ENCODE measurements at regions not wholly inside any gene's neighbourhood (a gene's known extent, or its start where the extent isn't known, plus 50 kb on each side); places are given as distances from the start of the nearest gene placed in this dataset.

DNA sequence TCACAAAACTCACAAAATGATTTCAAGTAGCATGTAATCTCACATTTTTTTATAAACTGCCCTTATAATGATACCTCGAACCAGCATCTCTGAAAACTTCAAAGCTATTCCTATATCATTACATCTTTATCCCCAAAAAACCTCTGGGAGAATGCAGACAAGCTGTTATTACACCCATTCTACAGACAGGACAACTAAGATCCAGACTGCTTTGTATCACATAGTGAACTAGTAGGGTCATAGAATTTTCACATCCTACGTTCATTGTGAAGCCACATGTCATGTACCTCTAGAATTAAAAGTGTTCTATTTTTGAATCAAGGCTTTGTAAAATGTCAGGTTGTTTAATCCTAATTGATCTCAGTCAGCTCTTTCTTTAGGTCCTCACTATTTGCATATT lies 98.7 kb upstream of the RAP2B start:
- TF ChIP-seq CTCF (IDR thresholded peaks at IDR 0.05) = no peak
- TF ChIP-seq EP300 (IDR thresholded peaks at IDR 0.05; ENCODE audit: borderline replicate concordance in 1 of 2, low read depth in 1 of 2, low read length in 1 of 2) = no peak
- no peak for TF ChIP-seq RFX5 (IDR thresholded peaks at IDR 0.05; ENCODE audit: low read length)
- no peak for TF ChIP-seq FOXJ3 (CRISPR knock-in tag; IDR thresholded peaks at IDR 0.05)
- TF ChIP-seq POLR2AphosphoS5 (IDR thresholded peaks at IDR 0.05; ENCODE audit: low read depth, low read length) = no peak
- TF ChIP-seq, protein P1, sequence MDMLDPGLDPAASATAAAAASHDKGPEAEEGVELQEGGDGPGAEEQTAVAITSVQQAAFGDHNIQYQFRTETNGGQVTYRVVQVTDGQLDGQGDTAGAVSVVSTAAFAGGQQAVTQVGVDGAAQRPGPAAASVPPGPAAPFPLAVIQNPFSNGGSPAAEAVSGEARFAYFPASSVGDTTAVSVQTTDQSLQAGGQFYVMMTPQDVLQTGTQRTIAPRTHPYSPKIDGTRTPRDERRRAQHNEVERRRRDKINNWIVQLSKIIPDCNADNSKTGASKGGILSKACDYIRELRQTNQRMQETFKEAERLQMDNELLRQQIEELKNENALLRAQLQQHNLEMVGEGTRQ (IDR thresholded peaks at IDR 0.05; ENCODE audit: borderline replicate concordance, low read depth, low read length) = no peak
- TF ChIP-seq, protein P2, sequence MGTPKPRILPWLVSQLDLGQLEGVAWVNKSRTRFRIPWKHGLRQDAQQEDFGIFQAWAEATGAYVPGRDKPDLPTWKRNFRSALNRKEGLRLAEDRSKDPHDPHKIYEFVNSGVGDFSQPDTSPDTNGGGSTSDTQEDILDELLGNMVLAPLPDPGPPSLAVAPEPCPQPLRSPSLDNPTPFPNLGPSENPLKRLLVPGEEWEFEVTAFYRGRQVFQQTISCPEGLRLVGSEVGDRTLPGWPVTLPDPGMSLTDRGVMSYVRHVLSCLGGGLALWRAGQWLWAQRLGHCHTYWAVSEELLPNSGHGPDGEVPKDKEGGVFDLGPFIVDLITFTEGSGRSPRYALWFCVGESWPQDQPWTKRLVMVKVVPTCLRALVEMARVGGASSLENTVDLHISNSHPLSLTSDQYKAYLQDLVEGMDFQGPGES (IDR thresholded peaks at IDR 0.05; ENCODE audit: low read depth, low read length) = no peak

All from SK-N-SH (cell line).